Breast epithelium (tissue), 3 donors: ENCODE measurements at regions not wholly inside any gene's neighbourhood (a gene's known extent, or its start where the extent isn't known, plus 50 kb on each side); places are given as distances from the start of the nearest gene placed in this dataset.

Experiments used
- POLR2A ChIP-seq: fragments of 450-650 bp; IDR thresholded peaks from one replicate; pipeline ENCODE4 v1.6.1; 2016; ENCODE audit warnings: antibody characterized with exemption, mild to moderate bottlenecking, moderate library complexity
- POLR2AphosphoS5 ChIP-seq, 3 donors: sonication (generic); formaldehyde crosslinking; IDR thresholded peaks; one replicate each; pipeline ENCODE4 v1.6.1; 2017; ENCODE audit warnings: antibody characterized with exemption in 3 of 3
- TF ChIP-seq, protein P1 (sequence below), 3 donors: fragments of 450-650 bp; IDR thresholded peaks; one replicate each; pipeline ENCODE4 v1.5.1; 2016 to 2017; ENCODE audit warnings: antibody characterized with exemption in 3 of 3, mild to moderate bottlenecking in 3 of 3, moderate library complexity in 3 of 3

- TF ChIP-seq POLR2A (no peak), POLR2AphosphoS5 (IDR thresholded peaks at IDR 0.05) (no peak)
- TF ChIP-seq, protein P1, sequence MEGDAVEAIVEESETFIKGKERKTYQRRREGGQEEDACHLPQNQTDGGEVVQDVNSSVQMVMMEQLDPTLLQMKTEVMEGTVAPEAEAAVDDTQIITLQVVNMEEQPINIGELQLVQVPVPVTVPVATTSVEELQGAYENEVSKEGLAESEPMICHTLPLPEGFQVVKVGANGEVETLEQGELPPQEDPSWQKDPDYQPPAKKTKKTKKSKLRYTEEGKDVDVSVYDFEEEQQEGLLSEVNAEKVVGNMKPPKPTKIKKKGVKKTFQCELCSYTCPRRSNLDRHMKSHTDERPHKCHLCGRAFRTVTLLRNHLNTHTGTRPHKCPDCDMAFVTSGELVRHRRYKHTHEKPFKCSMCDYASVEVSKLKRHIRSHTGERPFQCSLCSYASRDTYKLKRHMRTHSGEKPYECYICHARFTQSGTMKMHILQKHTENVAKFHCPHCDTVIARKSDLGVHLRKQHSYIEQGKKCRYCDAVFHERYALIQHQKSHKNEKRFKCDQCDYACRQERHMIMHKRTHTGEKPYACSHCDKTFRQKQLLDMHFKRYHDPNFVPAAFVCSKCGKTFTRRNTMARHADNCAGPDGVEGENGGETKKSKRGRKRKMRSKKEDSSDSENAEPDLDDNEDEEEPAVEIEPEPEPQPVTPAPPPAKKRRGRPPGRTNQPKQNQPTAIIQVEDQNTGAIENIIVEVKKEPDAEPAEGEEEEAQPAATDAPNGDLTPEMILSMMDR (IDR thresholded peaks at IDR 0.05), result no peak
Measured at GRCh38 chr6:165186041-165186440, 123.4 kb downstream of the C6orf118 start.
